Ascending aorta (tissue), 2 donors: ENCODE measurements at regions not wholly inside any gene's neighbourhood (a gene's known extent, or its start where the extent isn't known, plus 50 kb on each side); places are given as distances from the start of the nearest gene placed in this dataset.

Source experiments
- DNase-seq, 2 donors: peaks; one replicate each; pipeline ENCODE4 v3.0.0-alpha.2; 2019; ENCODE audit warnings: low spot score in 2 of 2
- H3K27ac ChIP-seq, 2 donors: fragments of 200-600 bp; sonication (generic); one replicate each; pipeline ENCODE4 v1.5.1; 2016 to 2017; ENCODE audit warnings: mild to moderate bottlenecking in 1 of 2
- H3K27me3 ChIP-seq: fragments of 200-600 bp; sonication (generic); one replicate; pipeline ENCODE4 v1.5.1; 2017
- H3K36me3 ChIP-seq, 2 donors: fragments of 200-600 bp; sonication (generic); one replicate each; pipeline ENCODE4 v1.5.1; 2016
- H3K4me1 ChIP-seq, 2 donors: fragments of 200-600 bp; sonication (generic); one replicate each; pipeline ENCODE4 v1.5.1; 2016 to 2017; ENCODE audit warnings: mild to moderate bottlenecking in 1 of 2
- H3K4me3 ChIP-seq, 2 donors: fragments of 200-600 bp; sonication (generic); one replicate each; pipeline ENCODE4 v1.5.1; 2016 to 2017; ENCODE audit warnings: mild to moderate bottlenecking in 1 of 2
- H3K9me3 ChIP-seq, 2 donors: fragments of 200-600 bp; sonication (generic); one replicate each; pipeline ENCODE4 v1.5.1; 2016
- CTCF ChIP-seq, 3 experiments: fragments of 200-600 bp in 2 of 3; fragments of 450-650 bp in 1 of 3; sonication (generic) in 2 of 3; IDR thresholded peaks; one replicate each; pipeline ENCODE4 v1.5.1; 2016 to 2019; ENCODE audit warnings: antibody characterized with exemption in 3 of 3, mild to moderate bottlenecking in 1 of 3, moderate library complexity in 1 of 3
- intact Hi-C: fragments of 100-400 bp; cut with DNase I; formaldehyde crosslinking; loops from one replicate; pipeline ENCODE4 v1.15.1; 2023

GRCh38 chr17:77378318-77379064, 237.7 kb downstream of the SEC14L1 start:
- intact Hi-C loops, result loop anchor here (5.0 kb wide), 1 partner anchor 99 kb away; no protein-coding TSS in a partner anchor
- peak overlapping the region in 1 of 2 donors; percentile 92 for H3K27ac ChIP-seq
- no peaks in the 10 kb centered on the region for H3K27me3 ChIP-seq
- TF ChIP-seq CTCF (IDR thresholded peaks at IDR 0.05), result no peak
- H3K36me3 ChIP-seq, result no peaks in the 10 kb centered on the region
- DNase-seq, result no peak
- H3K9me3 ChIP-seq, result no peaks in the 10 kb centered on the region
- H3K4me1 ChIP-seq, result peaks cover 44 to 71% of the 10 kb centered on the region in 2 donors
- no peak overlapping the region for H3K4me3 ChIP-seq

- Histone ChIP-seq H3K27me3 (no peaks in the 10 kb centered on the region), H3K27ac (peak overlapping the region in 1 of 2 donors; percentile 70), H3K9me3 (no peaks in the 10 kb centered on the region), H3K4me1 (peaks cover 49 to 77% of the 10 kb centered on the region in 2 donors), H3K4me3 (no peak overlapping the region), H3K36me3 (no peaks in the 10 kb centered on the region)
- intact Hi-C loops, result loop anchor here (5.0 kb wide), 1 partner anchor 98 kb away; no protein-coding TSS in a partner anchor
- TF ChIP-seq CTCF (IDR thresholded peaks at IDR 0.05), result no peak
- DNase-seq, result no peak
Measured at GRCh38 chr17:77379065-77379428, 238.3 kb downstream of the SEC14L1 start.

- no peak for TF ChIP-seq CTCF (IDR thresholded peaks at IDR 0.05)
Measured at GRCh38 chr17:77379832-77380231, 239.1 kb downstream of the SEC14L1 start.

GRCh38 chr17:77380395-77381184, 239.8 kb downstream of the SEC14L1 start:
- no peak for DNase-seq
- TF ChIP-seq CTCF (IDR thresholded peaks at IDR 0.05), result no peak
- intact Hi-C loops, result no loop called here
- H3K4me1 ChIP-seq, result peaks cover 54 to 77% of the 10 kb centered on the region in 2 donors
- no peak overlapping the region for H3K4me3 ChIP-seq
- peak overlapping the region in 1 of 2 donors; percentile 70 for H3K27ac ChIP-seq
- H3K9me3 ChIP-seq, result no peaks in the 10 kb centered on the region
- no peaks in the 10 kb centered on the region for H3K27me3 ChIP-seq
- no peaks in the 10 kb centered on the region for H3K36me3 ChIP-seq

More at GRCh38 chr17:77379832-77380231, 239.1 kb downstream of the SEC14L1 start:
- Histone ChIP-seq H3K27me3 (no peaks in the 10 kb centered on the region), H3K9me3 (no peaks in the 10 kb centered on the region), H3K4me3 (no peak overlapping the region), H3K27ac (peak overlapping the region; percentile 44 to 70), H3K4me1 (peaks cover 47 to 81% of the 10 kb centered on the region in 2 donors), H3K36me3 (no peaks in the 10 kb centered on the region)
- DNase-seq, result no peak
- intact Hi-C loops, result loop anchor here (5.0 kb wide), 1 partner anchor 97 kb away; no protein-coding TSS in a partner anchor

GRCh38 chr17:77381185-77381700, 240.5 kb downstream of the SEC14L1 start:
- no peaks in the 10 kb centered on the region for H3K36me3 ChIP-seq

More at GRCh38 chr17:77381185-77381700, 240.5 kb downstream of the SEC14L1 start:
- no peak for DNase-seq
- Histone ChIP-seq H3K4me1 (peaks cover 59 to 78% of the 10 kb centered on the region in 2 donors), H3K27me3 (no peaks in the 10 kb centered on the region), H3K27ac (peak overlapping the region in 1 of 2 donors; percentile 70), H3K4me3 (no peak overlapping the region), H3K9me3 (no peaks in the 10 kb centered on the region)
- TF ChIP-seq CTCF (IDR thresholded peaks at IDR 0.05), result no peak
- intact Hi-C loops, result no loop called here
